GM21529 (cell line): ENCODE measurements at regions not wholly inside any gene's neighbourhood (a gene's known extent, or its start where the extent isn't known, plus 50 kb on each side); places are given as distances from the start of the nearest gene placed in this dataset.
"Not testable (repeated sequence)": the region's sequence is repeated elsewhere in the genome, so short reads cannot be mapped to it uniquely, and the experiment has no call there.

Experiments used
- ATAC-seq: cut with Tn5 transposase; IDR thresholded peaks from one replicate; pipeline ENCODE4 v1.9.1; 2021; ENCODE audit not compliant: unreplicated experiment

GRCh38 chr5:83001796-83002381, 75.3 kb downstream of the TMEM167A start:
- no peak for ATAC-seq

GRCh38 chr5:83000922-83001321, 76.3 kb downstream of the TMEM167A start:
- no peak for ATAC-seq

GRCh38 chr5:83000428-83000827, 76.8 kb downstream of the TMEM167A start:
- no peak for ATAC-seq

DNA sequence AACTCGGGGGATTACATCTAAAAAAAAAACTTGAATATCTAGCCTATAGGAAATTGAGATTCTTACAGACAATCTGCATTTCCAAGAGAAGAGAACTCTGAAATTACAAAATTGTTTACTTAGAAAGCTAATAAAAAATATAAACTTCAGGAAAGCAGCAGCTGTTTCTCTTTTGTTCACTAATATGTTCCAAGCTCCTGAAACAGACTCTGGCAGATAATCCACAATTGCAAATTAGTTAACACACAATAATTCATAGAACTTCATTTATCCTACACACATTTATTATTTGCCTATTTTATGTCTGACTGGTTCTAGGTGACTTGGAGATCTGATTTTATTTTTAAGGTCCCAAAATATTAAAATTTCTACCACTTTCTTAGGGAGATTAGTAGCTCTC, 83.8 kb downstream of the TMEM167A start:
- ATAC-seq, result no peak

DNA sequence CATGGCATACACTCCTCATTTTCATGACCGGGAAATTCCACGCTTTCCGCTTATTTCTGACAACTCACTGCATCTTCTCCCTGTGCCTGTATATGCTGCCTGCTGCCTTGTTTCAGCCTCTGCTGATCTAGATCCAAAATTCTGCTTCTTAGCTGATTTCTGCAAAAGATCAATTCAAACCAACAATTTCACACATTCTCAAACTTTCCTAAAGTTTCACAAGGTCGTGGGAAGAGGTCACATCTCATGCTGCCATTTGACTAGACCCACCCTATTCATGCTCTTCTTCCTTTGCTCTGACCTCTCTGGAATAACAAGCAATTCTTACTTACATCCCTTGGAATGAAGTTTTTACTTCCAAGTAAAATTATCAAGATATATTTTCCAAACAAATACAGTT, 84.5 kb downstream of the TMEM167A start:
- no peak for ATAC-seq

GRCh38 chr5:82991678-82992323, 85.4 kb downstream of the TMEM167A start:
- ATAC-seq, result no peak

- ATAC-seq, result no peak
Observed at GRCh38 chr5:82991059-82991458, 86.1 kb downstream of the TMEM167A start.

GRCh38 chr5:82987188-82987587, 90.0 kb downstream of the TMEM167A start:
- ATAC-seq, result no peak

DNA sequence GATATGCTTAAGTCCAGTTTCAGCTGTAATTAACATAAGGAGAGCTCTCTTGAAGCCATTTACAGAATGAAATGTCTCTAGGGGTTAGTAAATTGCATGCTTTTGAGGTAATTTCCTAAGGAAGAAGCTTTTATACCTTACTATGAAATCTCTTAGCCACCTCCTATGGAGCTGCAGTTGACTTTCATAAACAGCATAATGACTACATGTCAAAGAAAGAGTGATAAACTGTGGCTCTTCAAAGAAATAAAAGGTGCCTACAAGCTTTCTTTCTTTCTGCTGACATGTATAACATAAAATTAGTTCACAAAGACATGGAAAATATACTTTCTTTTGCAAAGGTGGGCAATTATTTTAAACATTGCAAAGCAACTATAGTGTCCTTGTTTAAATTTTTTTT, 90.8 kb downstream of the TMEM167A start:
- no peak for ATAC-seq

DNA sequence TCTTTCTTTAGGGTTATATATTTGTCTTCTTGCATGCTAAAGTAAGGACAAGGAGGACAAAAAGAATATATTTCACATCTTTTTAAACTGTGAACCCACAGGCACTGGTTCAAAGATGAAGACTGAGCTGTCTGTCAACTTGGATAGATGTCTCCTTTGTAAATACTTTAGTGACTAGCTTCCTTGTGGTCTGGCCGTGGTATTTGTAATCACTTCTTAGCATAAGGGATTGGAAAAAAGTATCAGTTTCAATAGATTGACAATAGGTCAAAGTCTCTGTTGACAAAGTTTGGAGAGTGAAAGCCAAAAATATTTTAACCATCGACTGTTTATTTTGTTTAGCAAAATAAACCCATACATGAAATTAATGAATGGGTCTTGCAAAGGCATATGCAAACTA, 91.4 kb downstream of the TMEM167A start:
- no peak for ATAC-seq

DNA sequence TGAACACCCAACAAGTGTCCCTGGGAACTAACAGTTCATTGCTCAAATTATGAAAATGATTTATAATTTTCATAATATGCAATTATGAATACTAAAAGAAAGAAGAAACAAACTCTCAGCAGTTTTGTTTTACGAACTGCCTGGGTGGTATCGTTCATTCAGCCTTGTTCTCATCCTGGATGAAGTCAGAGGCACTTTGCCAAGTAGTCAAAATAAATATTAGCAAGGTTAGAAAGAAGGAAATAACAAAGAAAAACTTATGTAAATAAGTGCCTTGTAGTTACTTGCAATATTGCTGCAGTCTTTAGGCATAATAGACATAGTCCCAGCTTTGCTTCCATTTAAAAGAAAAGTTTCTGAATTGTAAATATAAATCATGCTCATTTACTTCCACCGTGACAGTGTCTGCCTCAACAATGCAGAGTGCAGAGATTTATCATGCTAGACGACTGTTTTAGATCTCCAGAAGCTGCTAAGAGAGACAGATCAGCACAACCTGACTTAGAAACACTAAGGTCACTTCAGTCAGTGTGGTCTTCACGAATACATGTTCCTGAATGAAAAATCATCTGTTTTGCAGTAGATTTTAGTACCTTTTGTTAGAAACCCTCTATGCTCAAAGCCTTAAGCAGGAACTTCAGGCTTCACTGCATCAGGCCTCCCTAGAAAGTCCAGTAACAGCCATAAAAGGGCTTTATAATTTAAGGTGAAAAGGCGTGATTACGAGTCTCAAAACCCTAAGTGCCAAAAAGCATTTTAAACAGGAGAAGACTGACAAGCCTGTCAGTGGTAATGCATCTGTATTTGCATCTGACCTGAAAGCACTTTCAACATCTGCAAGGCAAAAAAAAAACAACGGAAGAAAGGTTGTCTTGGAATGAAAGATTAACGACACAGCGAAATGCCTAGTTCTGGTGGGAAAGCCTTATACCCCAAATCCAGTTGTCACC, 92.1 kb downstream of the TMEM167A start:
- no peak for ATAC-seq

- no peak for ATAC-seq
Observed at GRCh38 chr5:82982846-82983245, 94.3 kb downstream of the TMEM167A start.

DNA sequence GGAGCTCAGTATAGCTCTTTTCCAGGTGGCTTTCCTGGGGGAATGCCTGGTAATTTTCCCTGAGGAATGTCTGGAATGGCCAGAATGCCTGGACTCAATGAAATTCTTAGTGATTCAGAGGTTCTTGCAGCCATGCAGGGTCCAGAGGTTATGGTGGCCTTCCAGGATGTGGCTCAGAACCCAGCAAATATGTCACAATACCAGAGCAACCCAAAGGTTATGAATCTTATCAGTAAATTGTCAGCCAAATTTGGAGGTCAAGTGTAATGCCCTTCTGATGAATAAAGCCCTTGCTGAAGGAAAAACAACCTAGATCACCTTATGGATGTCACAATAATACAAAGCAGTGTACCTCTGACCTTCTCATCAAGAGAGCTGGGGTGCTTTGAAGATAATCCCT, 100.3 kb downstream of the TMEM167A start:
- ATAC-seq, result not testable (repeated sequence)

DNA sequence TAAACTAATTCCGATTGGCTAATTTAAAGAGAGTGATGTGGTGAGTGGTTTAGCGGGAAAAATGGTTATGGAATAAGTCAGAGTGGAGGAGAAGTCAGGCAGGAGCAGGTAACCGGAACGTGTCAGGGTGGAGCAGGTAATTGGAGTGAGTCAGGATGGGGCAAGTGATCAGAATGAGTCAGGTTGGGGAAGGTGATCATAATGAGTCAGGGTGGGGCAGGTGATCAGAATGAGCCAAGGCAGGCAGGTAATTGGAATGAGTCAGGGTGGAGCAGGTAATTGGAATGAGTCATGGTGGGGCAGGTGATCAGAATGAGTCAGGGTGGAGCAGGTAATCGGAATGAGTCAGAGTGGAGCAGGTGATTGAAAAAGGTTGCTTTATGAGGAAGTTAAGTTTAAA, 101.4 kb downstream of the TMEM167A start:
- ATAC-seq, result no peak

DNA sequence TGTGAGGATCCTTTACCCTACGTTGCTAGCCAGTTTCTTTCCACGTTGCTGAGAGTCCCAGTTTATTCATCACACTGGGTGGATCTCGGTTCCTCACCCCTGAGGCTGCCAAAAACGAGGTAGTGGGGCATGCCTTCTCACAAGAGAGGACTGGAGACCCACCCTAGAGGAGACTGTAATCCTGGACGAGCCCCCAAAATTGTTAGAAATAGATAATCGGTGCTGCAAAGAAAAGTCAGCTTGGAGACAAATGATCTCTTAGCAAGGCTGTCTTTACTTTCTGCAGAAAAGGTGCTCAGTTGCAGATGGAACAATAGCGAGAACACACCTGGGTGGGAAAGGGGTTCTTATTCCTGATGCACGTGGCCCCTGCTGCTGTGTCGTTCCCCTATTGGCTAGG, 101.8 kb downstream of the TMEM167A start:
- ATAC-seq, result no peak

- not testable (repeated sequence) for ATAC-seq
Observed at GRCh38 chr5:82974346-82974745, 102.8 kb downstream of the TMEM167A start.

DNA sequence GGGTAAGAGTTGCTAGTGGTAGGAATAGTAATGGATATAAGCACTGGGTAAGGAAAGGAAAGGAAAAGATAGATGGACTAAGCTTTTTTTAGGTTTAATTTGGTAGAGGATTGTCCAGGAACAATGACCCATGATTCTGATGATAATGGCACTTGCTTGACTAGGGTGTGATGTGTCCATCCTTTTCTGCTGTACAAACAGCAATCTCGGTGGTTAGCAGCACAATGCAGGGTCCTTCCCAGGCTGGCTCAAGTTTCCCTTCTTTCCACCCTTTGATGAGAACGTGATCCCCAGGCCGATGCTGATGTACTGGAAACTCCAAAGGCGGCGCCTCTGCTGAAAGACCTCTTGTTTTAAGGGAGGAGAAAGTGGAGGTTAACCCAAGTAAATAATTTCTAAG, 105.3 kb downstream of the TMEM167A start:
- ATAC-seq, result no peak

- ATAC-seq, result not testable (repeated sequence)
Observed at GRCh38 chr5:82971034-82971806, 106.0 kb downstream of the TMEM167A start.

- ATAC-seq, result not testable (repeated sequence)
Observed at GRCh38 chr5:82969221-82969976, 107.8 kb downstream of the TMEM167A start.

- ATAC-seq, result no peak
Observed at GRCh38 chr5:82967072-82967471, 110.1 kb downstream of the TMEM167A start.
